ENCODE measurements at regions not wholly inside any gene's neighbourhood (a gene's known extent, or its start where the extent isn't known, plus 50 kb on each side); places are given as distances from the start of the nearest gene placed in this dataset.

DNA sequence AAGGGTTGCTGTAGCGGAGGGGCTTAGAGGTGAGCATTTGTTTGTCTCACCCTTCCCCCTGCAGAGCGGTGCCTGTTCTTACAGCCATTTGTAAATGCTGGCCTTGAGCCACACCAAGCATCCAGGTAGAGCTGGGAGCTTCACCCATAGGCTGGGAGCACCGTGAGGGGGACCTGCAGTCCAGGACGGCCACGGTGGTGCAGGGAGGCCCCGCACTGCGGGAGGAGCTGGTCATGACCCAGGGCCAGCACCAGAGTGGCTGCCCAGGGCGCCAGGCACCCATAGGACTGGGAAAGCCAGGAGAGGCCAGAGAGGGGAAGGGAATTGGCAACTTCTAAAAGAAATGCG is 197.3 kb upstream of the ADAMTS16 start:
- H3K27me3 ChIP-seq, result no peaks in the 10 kb centered on the region
- no peak overlapping the region for H3K9ac ChIP-seq (ENCODE audit: low read depth in 2 of 2, low read length in 2 of 2)
- intact Hi-C loops (cut with DNase I), result loop anchor here (2.0 kb wide), 1 partner anchor 62 kb away; no protein-coding TSS in a partner anchor
- no peaks in the 10 kb centered on the region for H3K9me3 ChIP-seq
- no peak overlapping the region for H3K4me3 ChIP-seq
- no peak overlapping the region for H3K27ac ChIP-seq
- DNase-seq, result no peak
- H3K4me1 ChIP-seq, result no peaks in the 10 kb centered on the region
- TF ChIP-seq, protein P1, sequence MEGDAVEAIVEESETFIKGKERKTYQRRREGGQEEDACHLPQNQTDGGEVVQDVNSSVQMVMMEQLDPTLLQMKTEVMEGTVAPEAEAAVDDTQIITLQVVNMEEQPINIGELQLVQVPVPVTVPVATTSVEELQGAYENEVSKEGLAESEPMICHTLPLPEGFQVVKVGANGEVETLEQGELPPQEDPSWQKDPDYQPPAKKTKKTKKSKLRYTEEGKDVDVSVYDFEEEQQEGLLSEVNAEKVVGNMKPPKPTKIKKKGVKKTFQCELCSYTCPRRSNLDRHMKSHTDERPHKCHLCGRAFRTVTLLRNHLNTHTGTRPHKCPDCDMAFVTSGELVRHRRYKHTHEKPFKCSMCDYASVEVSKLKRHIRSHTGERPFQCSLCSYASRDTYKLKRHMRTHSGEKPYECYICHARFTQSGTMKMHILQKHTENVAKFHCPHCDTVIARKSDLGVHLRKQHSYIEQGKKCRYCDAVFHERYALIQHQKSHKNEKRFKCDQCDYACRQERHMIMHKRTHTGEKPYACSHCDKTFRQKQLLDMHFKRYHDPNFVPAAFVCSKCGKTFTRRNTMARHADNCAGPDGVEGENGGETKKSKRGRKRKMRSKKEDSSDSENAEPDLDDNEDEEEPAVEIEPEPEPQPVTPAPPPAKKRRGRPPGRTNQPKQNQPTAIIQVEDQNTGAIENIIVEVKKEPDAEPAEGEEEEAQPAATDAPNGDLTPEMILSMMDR (IDR thresholded peaks at IDR 0.05), result no peak
- no peaks in the 10 kb centered on the region for H3K36me3 ChIP-seq

- intact Hi-C loops (cut with DNase I), result no loop called here
- Histone ChIP-seq H3K27me3 (no peaks in the 10 kb centered on the region), H3K4me1 (no peaks in the 10 kb centered on the region), H3K4me3 (no peak overlapping the region), H3K27ac (no peak overlapping the region), H3K9ac (ENCODE audit: low read depth in 2 of 2, low read length in 2 of 2) (no peak overlapping the region), H3K9me3 (no peaks in the 10 kb centered on the region), H3K36me3 (no peaks in the 10 kb centered on the region)
- no peak for DNase-seq
- TF ChIP-seq, protein P1 (IDR thresholded peaks at IDR 0.05), result no peak
Measured at GRCh38 chr5:4945296-4945695, 194.8 kb upstream of the ADAMTS16 start.

- Histone ChIP-seq H3K27me3 (no peaks in the 10 kb centered on the region), H3K27ac (no peak overlapping the region), H3K4me1 (no peaks in the 10 kb centered on the region), H3K36me3 (no peaks in the 10 kb centered on the region), H3K9ac (ENCODE audit: low read depth in 2 of 2, low read length in 2 of 2) (no peak overlapping the region), H3K9me3 (no peaks in the 10 kb centered on the region), H3K4me3 (no peak overlapping the region)
- intact Hi-C loops (cut with DNase I), result no loop called here
- no peak for DNase-seq
- TF ChIP-seq, protein P1 (IDR thresholded peaks at IDR 0.05), result no peak
Measured at GRCh38 chr5:4947106-4947505, 193.0 kb upstream of the ADAMTS16 start.

- no peak for DNase-seq
- no peak overlapping the region for H3K27ac ChIP-seq
- no peaks in the 10 kb centered on the region for H3K36me3 ChIP-seq
- TF ChIP-seq, protein P1 (IDR thresholded peaks at IDR 0.05), result no peak
- no peaks in the 10 kb centered on the region for H3K9me3 ChIP-seq
- H3K27me3 ChIP-seq, result no peaks in the 10 kb centered on the region
- no peak overlapping the region for H3K4me3 ChIP-seq
- intact Hi-C loops (cut with DNase I), result no loop called here
- H3K9ac ChIP-seq (ENCODE audit: low read depth in 2 of 2, low read length in 2 of 2), result no peak overlapping the region
- H3K4me1 ChIP-seq, result no peaks in the 10 kb centered on the region
Measured at GRCh38 chr5:4947893-4948536, 192.1 kb upstream of the ADAMTS16 start.

DNA sequence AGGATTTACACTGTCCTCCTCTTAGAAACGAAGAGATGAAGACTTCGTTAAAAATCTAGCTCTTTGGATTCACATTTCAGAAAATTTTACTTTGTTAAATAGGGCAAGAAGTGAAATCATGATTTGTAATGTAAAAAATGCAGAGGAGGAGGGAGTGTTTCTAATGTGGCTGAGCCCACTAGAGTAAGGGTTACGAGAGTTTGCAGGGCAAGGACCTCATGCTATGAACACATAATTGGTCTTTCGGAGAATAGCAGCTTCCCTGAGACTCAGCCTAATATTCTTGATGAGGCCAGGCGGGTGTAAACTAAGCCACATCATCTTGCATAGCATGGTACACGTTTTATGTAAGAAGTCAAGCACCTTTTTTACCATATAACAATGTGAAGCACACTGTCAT is 191.0 kb upstream of the ADAMTS16 start:
- intact Hi-C loops (cut with DNase I), result no loop called here
- H3K27me3 ChIP-seq, result no peaks in the 10 kb centered on the region
- no peak overlapping the region for H3K27ac ChIP-seq
- TF ChIP-seq, protein P1 (IDR thresholded peaks at IDR 0.05), result no peak
- no peaks in the 10 kb centered on the region for H3K36me3 ChIP-seq
- DNase-seq, result no peak
- H3K9me3 ChIP-seq, result no peaks in the 10 kb centered on the region
- no peak overlapping the region for H3K9ac ChIP-seq (ENCODE audit: low read depth in 2 of 2, low read length in 2 of 2)
- H3K4me1 ChIP-seq, result no peaks in the 10 kb centered on the region
- H3K4me3 ChIP-seq, result no peak overlapping the region

All from colonic mucosa (tissue), 4 donors.